ENCODE measurements at regions not wholly inside any gene's neighbourhood (a gene's known extent, or its start where the extent isn't known, plus 50 kb on each side); places are given as distances from the start of the nearest gene placed in this dataset.

DNA sequence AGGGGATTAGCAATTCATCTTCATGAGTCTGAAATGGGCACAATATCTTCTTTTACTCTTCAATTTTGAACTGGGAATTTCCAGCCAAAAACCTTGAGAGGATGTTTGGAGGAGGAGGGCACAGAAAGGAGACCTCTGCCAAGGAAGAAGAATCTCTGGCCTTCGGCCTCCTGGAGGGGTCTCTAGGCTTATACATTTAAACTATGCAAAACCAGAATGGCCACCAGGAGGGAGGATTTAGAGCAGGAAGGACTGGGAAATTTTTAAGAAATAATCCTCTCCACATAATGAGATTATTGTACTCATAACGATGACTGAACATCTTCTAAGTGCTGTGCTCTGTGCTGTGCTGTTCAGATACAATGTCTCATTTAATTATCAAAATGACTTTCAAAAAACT is 325.9 kb downstream of the NDFIP2 start:
- TF ChIP-seq FOXK2 (IDR thresholded peaks at IDR 0.05) (no peak), ELF4 (IDR thresholded peaks at IDR 0.05) (no peak), SUZ12 (IDR thresholded peaks at IDR 0.05) (no peak), FOXM1 (IDR thresholded peaks at IDR 0.05; ENCODE audit: borderline replicate concordance) (no peak)
